GM12891 (cell line): ENCODE measurements at regions not wholly inside any gene's neighbourhood (a gene's known extent, or its start where the extent isn't known, plus 50 kb on each side); places are given as distances from the start of the nearest gene placed in this dataset.

Experiments
- PAX5 ChIP-seq: IDR thresholded peaks from 2 replicates; pipeline ENCODE4 v1.6.1; 2011; ENCODE audit warnings: low read length, moderate library complexity, mild to moderate bottlenecking; ENCODE audit not compliant: insufficient read depth, severe bottlenecking
- POLR2A ChIP-seq: IDR thresholded peaks from 2 replicates; pipeline ENCODE4 v1.6.1; 2011; ENCODE audit warnings: low read depth, low read length, control low read depth
- POLR2AphosphoS5 ChIP-seq: IDR thresholded peaks from 2 replicates; pipeline ENCODE4 v1.6.1; 2011; ENCODE audit warnings: low read depth, low read length, control low read depth
- TAF1 ChIP-seq: IDR thresholded peaks from 2 replicates; pipeline ENCODE4 v1.6.1; 2011; ENCODE audit warnings: low read depth, low read length, control low read depth

DNA sequence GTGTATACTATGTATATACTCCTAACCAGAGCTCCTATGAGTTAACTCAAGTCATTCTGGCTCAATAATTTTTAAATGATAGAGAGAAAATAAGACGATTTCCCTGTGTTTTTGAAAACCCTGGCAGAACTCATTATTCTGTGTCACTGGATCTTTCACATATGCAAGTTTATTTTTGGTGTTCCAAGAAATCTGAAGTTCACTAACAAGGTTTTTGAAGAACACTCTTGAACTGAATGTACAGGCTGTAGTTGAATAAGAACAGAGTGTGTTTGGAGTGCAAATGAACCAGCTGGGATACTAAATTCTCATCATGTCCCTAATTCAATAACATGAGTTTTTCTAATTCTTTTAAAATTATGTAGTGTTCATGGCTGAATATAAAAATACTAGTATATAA is 466.9 kb upstream of the SUCLG2 start:
- TF ChIP-seq POLR2AphosphoS5 = no peak
- TF ChIP-seq POLR2A = no peak
- no peak for TF ChIP-seq TAF1
- no peak for TF ChIP-seq PAX5
